ENCODE measurements at regions not wholly inside any gene's neighbourhood (a gene's known extent, or its start where the extent isn't known, plus 50 kb on each side); places are given as distances from the start of the nearest gene placed in this dataset.

DNA sequence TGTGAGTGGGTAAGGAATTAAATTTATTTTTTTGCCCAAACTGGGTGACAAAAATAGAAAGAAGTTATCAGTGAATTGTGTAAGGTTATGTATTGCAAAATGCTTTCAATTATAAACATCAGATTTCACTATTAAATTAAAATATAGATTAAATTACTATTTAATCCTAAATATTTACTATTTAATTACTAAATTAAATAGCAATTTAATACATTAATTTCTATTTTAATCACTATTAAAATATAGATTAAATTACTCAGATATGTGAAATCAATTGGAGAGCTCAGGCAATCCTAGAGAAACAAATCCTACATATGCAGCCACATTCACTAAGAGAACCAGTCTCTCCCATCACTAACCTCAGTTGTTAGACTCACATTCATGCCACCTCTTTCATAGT, 2075.8 kb downstream of the MRPL39 start:
- no peak for DNase-seq (ENCODE audit: low spot score)
- H3K36me3 Mint-ChIP-seq: no peaks in the 10 kb centered on the region
- no peak overlapping the region for H3K27ac Mint-ChIP-seq
- H3K4me1 Mint-ChIP-seq (ENCODE audit: low read depth in 2 of 2): no peaks in the 10 kb centered on the region
- no peak for ATAC-seq
- H3K9me3 Mint-ChIP-seq: peaks cover 3% of the 10 kb centered on the region
- H3K27me3 Mint-ChIP-seq: no peaks in the 10 kb centered on the region
- H3K4me3 Mint-ChIP-seq: no peak overlapping the region

DNA sequence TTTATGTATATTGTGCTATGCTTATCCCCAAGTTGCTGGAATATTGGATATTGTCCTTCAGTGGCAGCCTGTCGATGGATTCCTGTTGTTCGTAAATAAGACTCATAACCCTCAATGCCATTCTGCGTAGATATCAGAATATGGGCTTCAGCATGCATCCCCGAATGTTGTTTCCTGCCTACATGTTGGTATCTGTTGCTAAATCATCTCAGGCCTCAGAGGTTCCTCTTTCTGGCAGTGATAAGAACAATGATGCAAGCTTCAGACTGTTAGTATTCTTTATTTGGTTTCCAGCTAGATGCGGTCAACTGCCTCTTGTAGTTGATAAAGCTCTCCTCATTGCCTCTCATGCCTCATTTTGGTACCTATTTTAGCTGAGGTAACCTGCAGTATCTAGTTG, 2082.6 kb downstream of the MRPL39 start:
- Mint-ChIP-seq H3K9me3 (peaks cover 4% of the 10 kb centered on the region), H3K4me1 (ENCODE audit: low read depth in 2 of 2) (no peaks in the 10 kb centered on the region), H3K27ac (no peak overlapping the region), H3K36me3 (peaks cover 4% of the 10 kb centered on the region), H3K4me3 (no peak overlapping the region), H3K27me3 (no peaks in the 10 kb centered on the region)
- DNase-seq (ENCODE audit: low spot score) (no peak), ATAC-seq (no peak)

DNA sequence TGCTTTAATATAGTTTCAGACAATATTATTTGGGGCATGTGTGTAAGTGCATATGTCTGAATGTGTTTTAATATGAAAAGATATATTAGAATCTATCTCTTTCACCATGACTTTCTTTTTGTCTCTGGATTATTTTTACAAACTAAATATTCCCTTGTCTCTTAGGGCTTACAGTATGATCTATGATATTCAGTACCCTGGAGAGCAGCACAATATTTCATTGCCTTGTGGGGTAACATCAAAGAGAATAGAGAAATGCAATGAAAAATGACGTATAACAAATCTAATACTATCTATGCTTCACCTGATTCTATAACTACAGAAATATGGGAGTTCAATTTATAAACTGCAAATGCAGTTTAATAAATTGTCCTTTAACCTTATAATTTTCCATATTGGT, 2084.5 kb downstream of the MRPL39 start:
- ATAC-seq (no peak), DNase-seq (ENCODE audit: low spot score) (no peak)
- no peaks in the 10 kb centered on the region for H3K27me3 Mint-ChIP-seq
- H3K9me3 Mint-ChIP-seq: peaks cover 10% of the 10 kb centered on the region
- no peaks in the 10 kb centered on the region for H3K4me1 Mint-ChIP-seq (ENCODE audit: low read depth in 2 of 2)
- no peak overlapping the region for H3K4me3 Mint-ChIP-seq
- peaks cover 4% of the 10 kb centered on the region for H3K36me3 Mint-ChIP-seq
- H3K27ac Mint-ChIP-seq: no peak overlapping the region

DNA sequence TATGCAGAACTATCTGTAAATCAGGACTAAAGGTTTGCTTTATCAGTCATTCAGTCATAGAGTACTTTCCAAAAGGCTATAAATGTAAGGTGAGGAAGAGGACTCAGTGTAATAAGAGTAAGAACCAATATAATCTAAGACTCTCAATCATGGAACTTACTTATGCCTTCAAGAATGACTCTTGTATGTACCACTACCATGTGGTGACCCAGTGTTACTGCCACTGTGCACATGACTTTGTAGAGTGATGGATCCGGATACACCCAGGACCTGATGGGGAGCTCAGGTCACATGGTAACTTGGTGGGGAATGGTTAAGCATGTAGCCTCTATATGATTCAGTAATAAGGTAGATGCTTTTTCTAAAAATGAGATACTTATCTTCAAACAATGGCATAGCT, 2099.8 kb downstream of the MRPL39 start:
- Mint-ChIP-seq H3K9me3 (peaks cover 5% of the 10 kb centered on the region), H3K36me3 (no peaks in the 10 kb centered on the region), H3K27me3 (no peaks in the 10 kb centered on the region), H3K27ac (no peak overlapping the region), H3K4me3 (no peak overlapping the region), H3K4me1 (ENCODE audit: low read depth in 2 of 2) (no peaks in the 10 kb centered on the region)
- DNase-seq (ENCODE audit: low spot score): no peak
- ATAC-seq: no peak

DNA sequence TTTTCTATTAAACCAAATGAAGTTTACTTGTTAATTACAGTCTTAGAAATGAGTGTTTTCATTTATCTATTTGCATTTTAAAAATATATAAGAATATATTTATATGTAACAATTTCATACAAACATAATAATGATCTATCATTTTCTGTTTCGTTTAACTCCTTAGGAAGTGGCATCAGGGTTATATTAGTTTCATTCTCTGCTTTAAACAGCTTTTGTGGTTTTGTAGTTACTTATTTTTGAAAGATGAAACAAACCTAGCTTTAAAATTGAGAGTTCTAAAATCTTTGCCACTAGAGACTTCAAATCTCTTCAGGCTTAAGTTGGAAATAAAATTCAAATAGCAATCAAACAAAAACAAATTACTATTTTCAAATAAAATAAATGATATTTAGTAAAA, 2110.6 kb downstream of the MRPL39 start:
- Mint-ChIP-seq H3K27ac (no peak overlapping the region), H3K4me1 (ENCODE audit: low read depth in 2 of 2) (no peaks in the 10 kb centered on the region), H3K9me3 (peaks cover 22% of the 10 kb centered on the region), H3K36me3 (peaks cover 5% of the 10 kb centered on the region), H3K4me3 (no peak overlapping the region), H3K27me3 (no peaks in the 10 kb centered on the region)
- DNase-seq (ENCODE audit: low spot score) (no peak), ATAC-seq (no peak)

DNA sequence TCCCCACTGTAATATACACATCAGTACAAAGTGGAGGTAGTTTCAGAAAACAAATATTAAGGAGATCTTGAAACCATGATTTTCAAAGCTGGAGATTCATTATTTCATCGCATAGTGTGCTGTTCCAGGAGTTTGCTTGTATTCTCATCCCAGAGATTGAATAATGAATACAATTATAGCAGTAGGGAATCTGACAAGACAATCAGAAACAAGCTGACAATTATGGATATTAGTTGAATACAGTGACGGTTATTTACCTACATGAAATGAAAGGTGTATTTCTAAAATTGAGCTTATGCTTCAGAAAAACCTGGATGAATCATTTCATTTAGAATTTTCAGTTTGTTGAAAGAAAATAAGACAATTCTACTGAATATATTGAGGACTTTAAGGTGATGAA, 2119.0 kb downstream of the MRPL39 start:
- no peak for ATAC-seq
- Mint-ChIP-seq H3K4me3 (no peak overlapping the region), H3K27ac (no peak overlapping the region), H3K4me1 (ENCODE audit: low read depth in 2 of 2) (no peaks in the 10 kb centered on the region), H3K9me3 (peaks cover 12% of the 10 kb centered on the region), H3K36me3 (no peaks in the 10 kb centered on the region), H3K27me3 (no peaks in the 10 kb centered on the region)
- no peak for DNase-seq (ENCODE audit: low spot score)

DNA sequence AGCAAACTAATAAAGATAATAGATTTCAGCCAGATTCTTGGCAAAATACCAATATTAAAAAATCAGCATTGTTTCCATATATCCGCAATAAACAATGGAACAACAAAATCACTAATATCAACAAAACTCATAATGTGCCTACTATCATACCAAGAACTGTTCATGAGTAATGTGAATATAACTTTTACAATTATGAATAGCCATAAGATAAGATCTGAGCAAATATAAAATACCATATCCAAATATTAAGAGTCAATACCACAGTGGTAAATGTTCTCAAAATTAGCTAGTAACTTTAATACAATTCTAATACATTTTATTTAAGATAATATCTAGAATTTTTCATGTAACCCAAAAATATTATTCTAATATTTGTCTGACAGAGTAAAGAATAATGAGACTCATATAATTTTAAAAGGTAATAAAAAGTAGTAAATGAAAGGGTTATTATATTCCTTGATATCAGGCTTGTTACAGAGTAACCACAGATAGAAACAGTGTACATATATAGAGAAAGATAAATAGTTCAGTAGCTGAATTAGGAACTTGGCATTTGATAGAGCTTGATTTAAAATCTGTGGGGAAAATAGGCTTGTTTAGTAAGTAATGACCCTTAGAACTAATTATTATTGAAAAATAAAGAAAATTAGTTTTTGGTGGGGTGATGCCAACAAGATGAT, 2126.6 kb downstream of the MRPL39 start:
- no peak for DNase-seq (ENCODE audit: low spot score)

DNA sequence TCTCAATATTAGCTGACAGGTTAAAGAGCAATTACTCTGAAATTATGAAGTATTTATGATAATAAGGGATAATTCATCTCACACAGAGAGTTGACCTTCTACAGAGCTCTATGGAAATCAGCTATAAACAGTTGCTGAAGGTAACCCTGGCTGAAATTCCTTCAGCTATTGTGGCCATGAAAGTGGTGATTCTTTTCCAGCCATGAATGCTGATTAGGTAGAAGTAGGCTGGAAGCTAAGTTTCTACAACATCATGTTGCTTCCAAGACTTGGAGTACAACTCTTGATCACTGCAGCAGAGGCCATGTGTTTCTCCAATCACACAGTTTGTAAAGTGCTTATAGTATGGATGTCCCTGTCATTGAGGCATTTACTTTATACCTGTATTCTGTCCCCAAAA, 2128.9 kb downstream of the MRPL39 start:
- H3K9me3 Mint-ChIP-seq: no peaks in the 10 kb centered on the region
- H3K4me3 Mint-ChIP-seq: no peak overlapping the region
- H3K27me3 Mint-ChIP-seq: no peaks in the 10 kb centered on the region
- H3K27ac Mint-ChIP-seq: no peak overlapping the region
- H3K36me3 Mint-ChIP-seq: no peaks in the 10 kb centered on the region
- no peaks in the 10 kb centered on the region for H3K4me1 Mint-ChIP-seq (ENCODE audit: low read depth in 2 of 2)
- DNase-seq (ENCODE audit: low spot score): no peak
- ATAC-seq: no peak

More for the DNA sequence above, 2126.6 kb downstream of the MRPL39 start:
- Mint-ChIP-seq H3K4me1 (ENCODE audit: low read depth in 2 of 2) (no peaks in the 10 kb centered on the region), H3K4me3 (no peak overlapping the region), H3K9me3 (no peaks in the 10 kb centered on the region), H3K27ac (no peak overlapping the region), H3K27me3 (no peaks in the 10 kb centered on the region), H3K36me3 (no peaks in the 10 kb centered on the region)
- no peak for ATAC-seq

DNA sequence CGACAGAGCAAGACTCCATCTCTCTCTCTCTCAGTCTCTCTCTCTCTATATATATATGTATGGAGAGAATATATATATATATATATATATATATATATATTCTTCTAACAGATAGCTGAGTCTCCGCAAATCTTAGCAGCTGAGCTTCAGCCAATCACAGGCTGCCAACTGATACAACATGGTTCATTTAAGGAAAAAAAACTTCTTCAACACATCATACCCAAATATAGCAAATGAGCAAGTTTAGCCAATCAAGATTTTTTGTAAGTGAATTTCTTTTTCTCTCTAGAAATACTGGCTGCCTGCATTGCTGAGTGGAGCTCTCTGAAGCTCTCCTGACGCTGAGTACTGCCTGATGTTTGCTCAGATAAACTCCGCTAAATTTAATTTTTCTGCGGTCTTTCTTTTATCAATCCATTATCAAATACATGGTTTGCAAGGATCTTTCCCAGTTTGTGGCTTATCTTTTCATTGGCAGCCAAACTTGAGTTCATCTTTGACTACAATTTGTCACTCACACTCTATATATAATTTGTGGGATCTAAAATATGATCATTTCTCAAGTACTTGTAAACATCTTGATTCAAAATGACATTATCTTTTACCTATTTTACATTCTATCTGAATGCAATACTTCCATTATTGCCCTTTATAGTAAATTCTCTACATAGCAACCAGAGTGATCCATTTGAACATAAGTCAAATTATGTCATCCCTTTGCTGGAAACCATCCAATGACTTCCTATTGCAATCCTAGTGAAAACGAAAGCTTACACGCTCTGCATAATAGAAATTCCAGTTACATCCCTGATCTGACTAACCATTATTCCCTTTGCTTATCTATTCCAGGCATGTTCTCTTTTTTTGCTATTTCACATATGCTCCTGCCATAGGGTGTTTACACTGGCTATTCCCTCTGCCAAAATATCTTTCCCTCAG, 2131.7 kb downstream of the MRPL39 start:
- Mint-ChIP-seq H3K9me3 (no peaks in the 10 kb centered on the region), H3K27ac (no peak overlapping the region)
- no peak for DNase-seq (ENCODE audit: low spot score)

DNA sequence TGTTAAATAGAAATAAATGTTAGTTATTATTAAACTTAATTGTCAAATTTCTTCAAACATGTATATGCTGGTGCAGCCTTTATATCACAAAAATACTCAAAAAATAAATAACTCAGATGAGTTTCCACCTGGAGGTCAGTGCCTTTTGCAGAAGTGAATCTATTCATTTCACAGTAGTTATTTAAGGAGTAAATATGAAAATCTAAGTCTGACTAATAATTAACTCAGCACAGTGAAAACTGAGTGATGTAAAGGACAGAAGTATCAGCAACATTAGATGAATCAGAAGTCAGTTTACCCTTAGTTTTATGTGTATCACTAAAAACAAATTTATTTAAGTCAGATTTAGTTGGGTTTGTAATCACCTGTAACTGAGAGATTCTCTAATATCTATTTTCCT, 2135.4 kb downstream of the MRPL39 start:
- Mint-ChIP-seq H3K4me3 (no peak overlapping the region), H3K4me1 (ENCODE audit: low read depth in 2 of 2) (no peaks in the 10 kb centered on the region), H3K9me3 (no peaks in the 10 kb centered on the region), H3K36me3 (no peaks in the 10 kb centered on the region), H3K27ac (no peak overlapping the region), H3K27me3 (no peaks in the 10 kb centered on the region)
- ATAC-seq: no peak
- DNase-seq (ENCODE audit: low spot score): no peak

More for the DNA sequence above, 2131.7 kb downstream of the MRPL39 start:
- Mint-ChIP-seq H3K4me1 (ENCODE audit: low read depth in 2 of 2) (no peaks in the 10 kb centered on the region), H3K27me3 (no peaks in the 10 kb centered on the region), H3K4me3 (no peak overlapping the region), H3K36me3 (no peaks in the 10 kb centered on the region)
- no peak for ATAC-seq

DNA sequence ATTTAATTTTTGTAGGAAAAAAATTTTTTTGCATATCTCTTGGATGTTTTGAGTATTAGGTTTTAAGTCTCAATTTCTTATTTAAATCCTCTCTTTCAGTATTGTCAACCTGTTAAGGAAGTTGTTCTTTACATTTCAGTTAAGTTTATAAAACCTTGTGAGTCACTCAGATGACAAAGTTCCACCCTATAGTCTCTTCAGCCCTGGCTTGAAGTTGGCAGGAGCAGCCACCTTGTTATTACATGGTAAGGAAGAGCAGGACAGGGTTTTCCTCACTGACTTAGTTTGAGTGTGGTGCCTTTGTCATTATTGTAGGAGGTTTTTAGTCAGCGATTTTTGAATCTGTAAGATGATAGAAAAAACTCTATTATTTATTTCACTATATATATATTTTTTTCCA, 2143.9 kb downstream of the MRPL39 start:
- Mint-ChIP-seq H3K4me3 (no peak overlapping the region), H3K9me3 (peaks cover 6% of the 10 kb centered on the region), H3K4me1 (ENCODE audit: low read depth in 2 of 2) (no peaks in the 10 kb centered on the region), H3K27ac (no peak overlapping the region), H3K36me3 (no peaks in the 10 kb centered on the region), H3K27me3 (no peaks in the 10 kb centered on the region)
- ATAC-seq (no peak), DNase-seq (ENCODE audit: low spot score) (no peak)

DNA sequence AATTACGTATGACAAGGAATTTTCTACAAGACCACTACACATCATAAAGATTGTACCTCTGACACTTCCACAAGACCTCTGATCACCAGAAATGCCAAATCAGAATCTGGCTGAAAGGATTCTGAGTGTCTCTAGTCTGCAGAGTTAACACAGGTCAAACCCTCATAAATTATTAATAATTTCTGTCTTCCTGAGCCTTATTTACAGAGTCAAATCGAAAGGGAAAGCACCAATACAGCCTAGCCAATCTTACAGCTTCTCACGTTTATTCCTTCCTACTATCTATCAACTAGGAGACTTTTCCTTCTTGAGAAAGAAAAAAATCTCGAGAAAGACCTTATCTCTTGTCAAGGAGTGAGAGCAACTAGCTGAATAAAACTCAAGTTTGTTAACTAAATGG, 2151.6 kb downstream of the MRPL39 start:
- DNase-seq (ENCODE audit: low spot score): no peak
- Mint-ChIP-seq H3K27me3 (no peaks in the 10 kb centered on the region), H3K36me3 (no peaks in the 10 kb centered on the region), H3K4me1 (ENCODE audit: low read depth in 2 of 2) (no peaks in the 10 kb centered on the region), H3K27ac (no peak overlapping the region), H3K4me3 (no peak overlapping the region), H3K9me3 (peaks cover 6% of the 10 kb centered on the region)
- ATAC-seq: no peak

DNA sequence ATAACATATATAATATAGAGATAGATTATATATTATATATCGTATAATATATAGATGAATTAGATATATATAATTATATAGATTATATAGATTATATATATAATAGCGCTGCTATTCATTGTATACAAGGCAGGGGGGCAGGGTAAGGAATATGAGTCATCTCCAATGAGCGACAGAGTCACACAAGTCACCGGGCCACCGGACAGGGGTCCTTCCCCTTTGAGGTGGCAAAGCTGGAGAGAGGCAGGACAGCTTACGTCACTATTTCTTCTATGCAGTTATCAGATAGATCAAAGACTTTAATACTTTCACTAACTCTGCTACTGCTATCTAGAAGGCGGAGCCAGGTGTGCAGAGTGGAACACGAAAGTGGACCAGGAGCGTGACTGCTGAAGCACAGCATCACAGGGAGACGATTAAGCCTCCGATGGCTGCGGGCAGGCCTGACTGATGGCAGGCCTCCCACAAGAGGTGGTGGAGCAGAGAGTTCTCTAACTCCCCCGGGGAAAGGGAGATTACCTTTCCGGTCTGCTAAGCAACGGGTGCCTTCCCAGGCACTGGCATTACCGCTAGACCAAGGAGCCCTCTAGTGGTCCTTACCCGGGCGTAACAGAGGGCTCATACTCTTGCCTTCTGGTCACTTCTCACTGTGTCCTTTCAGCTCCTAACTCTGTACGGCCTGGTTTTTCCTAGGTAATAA, 2154.7 kb downstream of the MRPL39 start:
- Mint-ChIP-seq H3K9me3 (no peaks in the 10 kb centered on the region), H3K27me3 (no peaks in the 10 kb centered on the region), H3K36me3 (no peaks in the 10 kb centered on the region), H3K4me1 (ENCODE audit: low read depth in 2 of 2) (no peaks in the 10 kb centered on the region), H3K4me3 (no peak overlapping the region), H3K27ac (no peak overlapping the region)
- ATAC-seq (no peak), DNase-seq (ENCODE audit: low spot score) (no peak)

DNA sequence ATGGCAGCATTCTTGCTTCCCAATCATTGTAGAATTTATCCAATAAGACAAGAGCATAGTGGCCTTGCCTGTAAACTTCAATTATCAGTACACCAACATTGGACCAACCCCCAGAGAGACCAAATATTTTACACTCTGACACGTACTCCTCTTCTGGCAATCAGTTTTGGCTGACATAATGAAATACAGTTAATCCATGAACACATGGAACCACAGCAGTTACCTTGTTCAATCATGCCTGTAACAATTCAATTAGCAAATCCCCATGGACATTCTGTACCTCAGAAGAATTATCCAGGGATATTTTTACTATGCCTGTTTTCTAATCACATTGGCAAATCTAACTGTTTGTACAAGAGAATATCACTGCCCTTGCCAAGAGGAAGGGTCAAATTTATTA, 2162.0 kb downstream of the MRPL39 start:
- no peak for DNase-seq (ENCODE audit: low spot score)
- no peak overlapping the region for H3K4me3 Mint-ChIP-seq
- H3K9me3 Mint-ChIP-seq: no peaks in the 10 kb centered on the region
- H3K27me3 Mint-ChIP-seq: no peaks in the 10 kb centered on the region
- no peaks in the 10 kb centered on the region for H3K4me1 Mint-ChIP-seq (ENCODE audit: low read depth in 2 of 2)
- H3K36me3 Mint-ChIP-seq: no peaks in the 10 kb centered on the region
- H3K27ac Mint-ChIP-seq: no peak overlapping the region
- ATAC-seq: no peak
